Activated CD4-positive, alpha-beta T cell treated with anti-CD3 and anti-CD28 coated beads, Interleukin-2, amount 50 U/mL, for 48 hours (primary cell): ENCODE measurements at regions not wholly inside any gene's neighbourhood (a gene's known extent, or its start where the extent isn't known, plus 50 kb on each side); places are given as distances from the start of the nearest gene placed in this dataset.
A peak's percentile ranks its signal among the peaks of the same experiment; 100 is the strongest.

Source experiments
- DNase-seq, 2 experiments: peaks; one replicate each; pipeline ENCODE4 v3.0.0-alpha.2; 2020

GRCh38 chr3:187932530-187932929 is 187.3 kb upstream of the BCL6 start:
- DNase-seq: no peak

GRCh38 chr3:187935623-187936156 is 190.4 kb upstream of the BCL6 start:
- peak; percentile 44 to 64 for DNase-seq

DNA sequence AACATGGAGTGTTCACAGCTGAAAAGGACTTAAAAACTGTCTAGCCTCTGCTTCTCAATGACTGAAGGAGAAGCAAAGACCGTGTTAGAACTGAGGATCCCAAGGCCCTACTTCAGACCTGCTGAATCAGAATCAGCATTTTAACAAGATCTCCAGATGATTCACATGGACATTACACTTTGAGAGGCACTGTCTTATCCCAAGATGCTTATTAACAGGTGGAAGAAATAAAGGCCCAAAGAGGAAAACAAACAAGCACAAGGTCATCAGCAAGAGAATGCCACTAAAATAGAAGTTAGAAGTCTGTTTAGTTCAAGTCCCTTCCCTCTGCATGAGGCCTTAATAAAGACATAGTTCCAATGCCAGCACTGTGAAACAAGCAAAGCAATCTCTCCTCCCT is 191.4 kb upstream of the BCL6 start:
- no peak for DNase-seq

GRCh38 chr3:187939891-187940290 is 194.6 kb upstream of the BCL6 start:
- no peak for DNase-seq

DNA sequence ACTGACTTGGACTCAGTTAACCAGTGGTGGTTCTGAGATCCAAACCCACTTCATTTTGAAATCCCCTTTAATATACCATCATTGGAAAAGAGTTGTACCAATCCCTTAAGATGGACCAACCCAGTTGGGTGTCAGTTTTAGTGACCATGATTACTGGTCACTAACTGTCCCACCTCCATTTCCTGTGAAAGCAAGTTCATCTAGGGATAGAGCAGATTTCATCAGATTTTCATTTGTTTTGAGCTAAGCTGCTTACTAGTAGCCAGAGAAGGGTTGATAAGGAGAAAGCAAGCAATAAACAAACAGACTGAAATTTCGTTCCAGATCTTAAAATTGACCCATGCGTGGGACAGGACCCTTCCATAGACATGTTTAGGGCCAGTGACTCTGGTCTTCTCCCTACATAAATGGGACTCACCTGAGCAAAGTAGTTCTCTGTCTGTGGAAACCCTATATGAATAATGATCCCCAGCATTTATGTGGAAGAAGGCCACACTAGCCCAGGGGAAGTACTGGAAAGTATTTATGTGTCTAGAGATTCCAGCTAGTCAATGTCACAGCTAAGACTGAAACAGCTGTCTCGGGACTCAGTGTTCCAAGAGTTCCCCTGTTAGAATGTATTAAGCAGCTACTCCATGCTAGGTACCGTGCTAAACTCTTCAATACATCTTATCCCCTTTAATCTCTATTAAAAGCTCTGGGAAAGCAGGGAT is 196.0 kb upstream of the BCL6 start:
- no peak for DNase-seq

- no peak for DNase-seq
Measured at GRCh38 chr3:187941848-187942194, 196.6 kb upstream of the BCL6 start.

- no peak for DNase-seq
Measured at GRCh38 chr3:187942658-187943241, 197.5 kb upstream of the BCL6 start.

DNA sequence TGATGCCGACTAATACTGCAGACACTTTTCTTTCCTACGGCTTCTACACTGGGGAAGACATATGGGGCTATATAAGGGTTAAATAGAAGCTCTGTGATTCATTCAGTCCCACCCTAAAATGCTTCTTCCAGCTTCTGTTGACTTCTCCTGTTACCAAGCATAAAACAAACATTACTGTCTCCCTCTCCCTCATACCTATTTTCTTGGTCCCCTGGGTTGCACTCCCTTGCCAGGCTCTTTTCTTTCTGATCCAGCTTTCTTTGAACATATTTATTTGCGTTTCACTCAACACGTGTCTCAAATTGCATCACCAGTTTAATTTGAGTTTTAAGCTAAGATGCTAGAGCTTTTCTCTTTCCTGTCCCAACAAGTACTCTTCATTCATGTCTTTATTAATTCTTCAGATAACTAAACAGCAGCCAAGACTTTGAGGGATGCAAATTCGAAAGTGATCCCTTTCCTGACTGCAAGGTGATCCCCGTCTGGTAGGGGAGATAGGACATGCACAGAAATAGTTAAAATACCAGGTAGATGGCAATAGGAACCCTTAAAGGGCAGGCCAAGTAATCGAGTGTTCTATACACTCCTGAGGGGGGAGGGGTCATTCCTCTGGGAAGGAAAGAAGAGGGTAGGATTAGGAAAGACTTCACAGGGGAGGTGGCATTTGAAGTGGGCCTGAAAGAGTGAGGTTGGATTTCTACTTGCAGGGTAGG is 198.6 kb upstream of the BCL6 start:
- no peak for DNase-seq

GRCh38 chr3:187944390-187945179 is 199.3 kb upstream of the BCL6 start:
- DNase-seq: no peak

- no peak for DNase-seq
Measured at GRCh38 chr3:187945374-187945773, 200.1 kb upstream of the BCL6 start.

- DNase-seq: no peak
Measured at GRCh38 chr3:187946163-187946691, 201.0 kb upstream of the BCL6 start.

- no peak for DNase-seq
Measured at GRCh38 chr3:187946981-187947380, 201.7 kb upstream of the BCL6 start.

- no peak for DNase-seq
Measured at GRCh38 chr3:187947927-187948682, 202.8 kb upstream of the BCL6 start.

- no peak for DNase-seq
Measured at GRCh38 chr3:187949093-187949820, 204.0 kb upstream of the BCL6 start.

DNA sequence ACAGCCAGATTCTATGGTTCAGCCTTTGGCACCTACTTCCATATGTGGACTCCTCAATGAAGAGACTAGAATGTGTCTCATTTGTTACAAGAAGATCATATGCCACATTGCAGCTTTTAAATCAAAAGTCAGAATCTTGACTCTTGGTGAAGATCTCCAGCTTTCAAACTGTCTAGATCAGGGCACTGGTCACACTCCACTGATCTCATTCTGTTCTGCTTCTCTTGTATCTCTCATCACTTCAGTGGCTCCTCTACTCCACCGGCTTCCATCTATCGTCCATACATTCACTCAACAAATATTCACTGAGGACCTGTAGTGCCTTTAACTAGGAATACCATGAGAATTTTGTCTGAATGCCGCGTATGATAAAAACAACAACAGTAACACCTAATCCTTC is 203.3 kb upstream of the LPP start:
- no peak for DNase-seq

DNA sequence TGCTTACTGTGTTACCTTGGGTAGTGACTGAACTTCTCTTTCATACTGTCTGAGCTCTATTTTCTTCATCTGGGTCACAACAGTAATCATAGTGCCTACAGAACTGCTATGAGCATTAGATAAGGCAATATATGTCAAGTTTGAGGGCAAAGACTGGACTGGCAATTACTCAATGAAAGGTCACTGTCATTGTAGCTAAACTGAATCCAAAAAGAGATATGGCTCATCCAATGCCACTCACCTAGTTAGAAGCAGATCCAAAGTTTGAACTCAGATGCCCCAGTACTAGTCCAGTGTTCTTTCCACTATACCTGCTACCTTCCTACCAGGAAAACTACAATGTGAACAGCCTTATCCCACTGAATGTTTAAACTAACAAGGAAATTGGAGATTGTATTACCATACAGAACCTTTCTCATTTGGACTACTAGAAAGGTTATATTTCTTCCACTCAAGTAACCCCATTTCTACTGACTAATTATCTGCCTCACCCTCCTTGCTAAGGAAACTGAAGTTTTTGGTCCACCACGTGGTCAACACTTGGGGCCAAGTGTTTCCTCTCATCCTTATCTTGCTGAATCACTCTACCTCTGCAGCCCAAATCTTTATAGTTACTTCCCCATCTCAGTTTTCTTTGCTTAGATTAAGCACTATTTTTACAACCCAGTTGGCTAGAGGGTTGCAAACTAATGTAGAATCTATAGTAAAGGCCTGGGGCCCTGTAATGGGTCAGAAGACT is 202.3 kb upstream of the LPP start:
- DNase-seq: no peak

DNA sequence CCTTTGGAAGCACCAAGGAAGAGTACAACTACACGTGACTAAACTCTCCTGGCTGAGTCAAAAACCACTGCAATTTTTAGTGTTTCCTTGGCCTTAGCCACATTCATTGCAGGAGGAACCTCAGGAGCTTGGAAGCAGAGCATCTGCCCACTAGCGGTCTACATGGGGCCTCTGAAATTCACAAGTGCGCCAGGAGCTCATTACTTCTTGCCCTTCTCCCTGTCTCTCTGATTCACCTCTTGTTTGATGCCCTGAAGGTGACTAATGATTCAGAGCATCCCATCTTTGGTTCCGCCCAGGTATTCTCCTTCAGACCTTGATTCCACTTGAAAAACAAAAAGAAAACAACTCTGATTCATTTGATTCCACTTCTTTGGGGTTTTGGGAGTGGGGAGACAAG is 201.1 kb upstream of the LPP start:
- DNase-seq: no peak

- DNase-seq: no peak
Measured at GRCh38 chr3:187954516-187954872, 199.5 kb upstream of the LPP start.

DNA sequence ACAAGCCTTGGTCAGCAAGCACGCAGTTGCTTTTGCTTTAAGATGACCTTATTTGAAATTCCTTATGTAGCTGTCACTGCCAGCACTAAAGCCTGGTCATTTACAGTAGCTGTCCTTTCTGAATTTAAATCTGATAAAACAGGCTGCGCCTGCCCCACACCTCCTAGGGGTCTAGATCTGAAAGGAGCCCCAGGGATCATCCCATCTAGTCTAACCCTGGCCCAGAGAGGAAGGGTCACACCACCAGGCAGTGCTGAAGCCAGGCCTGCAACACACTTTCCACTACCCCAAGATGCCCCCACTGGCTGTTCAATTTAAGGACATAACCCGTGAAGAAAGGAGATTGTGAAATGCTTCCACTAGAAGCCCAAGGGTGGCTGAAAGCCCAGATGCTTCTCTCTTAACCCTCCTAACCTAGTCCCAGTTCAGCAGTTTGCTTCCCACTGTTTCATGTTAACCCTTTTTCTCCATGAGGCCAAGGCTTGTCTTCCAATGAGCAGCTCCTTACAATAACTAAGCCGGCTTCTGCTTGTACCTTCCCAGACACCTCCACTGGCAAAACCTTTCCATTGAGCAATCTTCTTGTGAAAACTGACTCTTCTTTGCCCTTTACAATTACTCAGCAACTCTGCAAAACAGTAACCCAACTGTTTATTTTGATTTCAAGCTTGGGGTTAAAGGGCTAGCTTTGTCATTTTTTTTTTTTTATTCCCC is 198.9 kb upstream of the LPP start:
- DNase-seq: no peak

- DNase-seq: no peak
Measured at GRCh38 chr3:187955587-187955952, 198.4 kb upstream of the LPP start.
